Breast epithelium (tissue), 4 donors: ENCODE measurements at regions not wholly inside any gene's neighbourhood (a gene's known extent, or its start where the extent isn't known, plus 50 kb on each side); places are given as distances from the start of the nearest gene placed in this dataset.

Experiments
- DNase-seq, 2 donors: peaks; one replicate each; pipeline ENCODE4 v3.0.0-alpha.2; 2019; ENCODE audit warnings: low spot score in 2 of 2
- H3K27ac ChIP-seq, 2 donors: fragments of 200-600 bp; sonication (generic) in 1 of 2; one replicate each; pipeline ENCODE4 v1.5.1; 2016 to 2019; ENCODE audit warnings: mild to moderate bottlenecking in 1 of 2
- H3K27me3 ChIP-seq, 2 donors: fragments of 200-600 bp; sonication (generic) in 1 of 2; one replicate each; pipeline versions ENCODE4 v1.5.1 to v1.6.0; 2017 to 2019; ENCODE audit warnings: control low read depth in 1 of 2, mild to moderate bottlenecking in 1 of 2
- H3K36me3 ChIP-seq: fragments of 200-600 bp; one replicate; pipeline ENCODE4 v1.5.1; 2019
- H3K4me1 ChIP-seq, 2 donors: fragments of 200-600 bp; sonication (generic); one replicate each; pipeline ENCODE4 v1.5.1; 2016 to 2019; ENCODE audit warnings: control low read depth in 1 of 2
- H3K4me3 ChIP-seq, 3 donors: fragments of 200-600 bp; sonication (generic); 1 replicate in 2 of 3; 2 replicates in 1 of 3; pipeline ENCODE4 v1.5.1; 2016 to 2019; ENCODE audit warnings: mild to moderate bottlenecking in 3 of 3, moderate library complexity in 2 of 3
- H3K9me3 ChIP-seq, 2 donors: fragments of 200-600 bp; sonication (generic) in 1 of 2; one replicate each; pipeline ENCODE4 v1.5.1; 2016 to 2019; ENCODE audit warnings: control low read depth in 1 of 2
- POLR2A ChIP-seq: fragments of 450-650 bp; IDR thresholded peaks from one replicate; pipeline ENCODE4 v1.6.1; 2016; ENCODE audit warnings: antibody characterized with exemption, mild to moderate bottlenecking, moderate library complexity
- POLR2AphosphoS5 ChIP-seq, 3 donors: sonication (generic); formaldehyde crosslinking; IDR thresholded peaks; one replicate each; pipeline ENCODE4 v1.6.1; 2017; ENCODE audit warnings: antibody characterized with exemption in 3 of 3
- intact Hi-C: fragments of 100-400 bp; cut with DNase I; formaldehyde crosslinking; loops from one replicate; pipeline ENCODE4 v1.15.1; 2023; ENCODE audit warnings: low total_unique reads
- TF ChIP-seq, protein P1 (sequence below), 3 donors: fragments of 450-650 bp; IDR thresholded peaks; one replicate each; pipeline ENCODE4 v1.5.1; 2016 to 2017; ENCODE audit warnings: antibody characterized with exemption in 3 of 3, mild to moderate bottlenecking in 3 of 3, moderate library complexity in 3 of 3

DNA sequence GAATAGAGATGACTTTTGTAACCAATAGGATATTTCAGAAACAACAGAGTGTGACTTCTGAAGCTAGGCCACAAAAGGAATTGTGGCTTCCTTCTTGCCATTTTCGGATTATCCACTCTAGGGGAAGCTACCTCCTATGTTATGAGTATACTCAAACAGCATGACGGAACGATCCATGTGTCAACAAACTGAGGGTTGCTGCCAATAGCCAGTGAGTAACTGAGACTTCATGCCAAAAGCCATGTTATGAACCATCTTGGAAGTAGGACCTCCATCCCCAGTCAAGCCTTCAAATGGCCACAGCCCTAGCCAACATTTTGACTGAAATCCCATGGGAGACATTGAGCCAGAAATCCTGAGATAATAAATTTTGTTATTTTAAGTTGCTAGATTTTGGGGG lies 69.0 kb upstream of the IL6 start:
- Histone ChIP-seq H3K36me3 (no peaks in the 10 kb centered on the region), H3K27ac (no peak overlapping the region), H3K4me1 (peaks cover 0 to 3% of the 10 kb centered on the region in 2 donors), H3K27me3 (no peaks in the 10 kb centered on the region), H3K4me3 (no peak overlapping the region), H3K9me3 (no peaks in the 10 kb centered on the region)
- DNase-seq: no peak
- intact Hi-C loops: no loop called here
- TF ChIP-seq POLR2AphosphoS5 (IDR thresholded peaks at IDR 0.05) (no peak), POLR2A (no peak)
- TF ChIP-seq, protein P1, sequence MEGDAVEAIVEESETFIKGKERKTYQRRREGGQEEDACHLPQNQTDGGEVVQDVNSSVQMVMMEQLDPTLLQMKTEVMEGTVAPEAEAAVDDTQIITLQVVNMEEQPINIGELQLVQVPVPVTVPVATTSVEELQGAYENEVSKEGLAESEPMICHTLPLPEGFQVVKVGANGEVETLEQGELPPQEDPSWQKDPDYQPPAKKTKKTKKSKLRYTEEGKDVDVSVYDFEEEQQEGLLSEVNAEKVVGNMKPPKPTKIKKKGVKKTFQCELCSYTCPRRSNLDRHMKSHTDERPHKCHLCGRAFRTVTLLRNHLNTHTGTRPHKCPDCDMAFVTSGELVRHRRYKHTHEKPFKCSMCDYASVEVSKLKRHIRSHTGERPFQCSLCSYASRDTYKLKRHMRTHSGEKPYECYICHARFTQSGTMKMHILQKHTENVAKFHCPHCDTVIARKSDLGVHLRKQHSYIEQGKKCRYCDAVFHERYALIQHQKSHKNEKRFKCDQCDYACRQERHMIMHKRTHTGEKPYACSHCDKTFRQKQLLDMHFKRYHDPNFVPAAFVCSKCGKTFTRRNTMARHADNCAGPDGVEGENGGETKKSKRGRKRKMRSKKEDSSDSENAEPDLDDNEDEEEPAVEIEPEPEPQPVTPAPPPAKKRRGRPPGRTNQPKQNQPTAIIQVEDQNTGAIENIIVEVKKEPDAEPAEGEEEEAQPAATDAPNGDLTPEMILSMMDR (IDR thresholded peaks at IDR 0.05): no peak

DNA sequence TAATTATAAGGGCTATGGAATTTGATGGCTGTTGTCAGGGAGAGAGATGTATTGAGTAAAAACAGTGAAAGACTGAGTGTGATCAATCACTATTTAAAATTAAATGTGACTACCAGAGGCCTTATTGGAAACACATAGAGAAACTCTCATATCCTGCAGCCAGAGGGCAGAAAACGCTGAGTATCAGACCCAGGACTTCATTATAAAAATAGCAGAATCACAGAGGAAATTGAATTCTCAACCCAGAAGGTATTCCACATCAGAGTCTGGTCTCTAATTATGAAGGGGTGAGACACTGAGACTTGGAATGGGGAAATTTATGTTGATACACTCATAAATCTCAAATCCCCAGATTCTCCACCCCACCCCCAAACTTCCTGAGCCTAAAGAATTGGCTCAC lies 69.5 kb upstream of the IL6 start:
- Histone ChIP-seq H3K4me3 (no peak overlapping the region), H3K27me3 (no peaks in the 10 kb centered on the region), H3K27ac (no peak overlapping the region), H3K9me3 (no peaks in the 10 kb centered on the region), H3K36me3 (no peaks in the 10 kb centered on the region), H3K4me1 (peaks cover 0 to 3% of the 10 kb centered on the region in 2 donors)
- DNase-seq: no peak
- intact Hi-C loops: no loop called here
- TF ChIP-seq POLR2AphosphoS5 (IDR thresholded peaks at IDR 0.05) (no peak), POLR2A (no peak)
- TF ChIP-seq, protein P1 (IDR thresholded peaks at IDR 0.05): no peak

DNA sequence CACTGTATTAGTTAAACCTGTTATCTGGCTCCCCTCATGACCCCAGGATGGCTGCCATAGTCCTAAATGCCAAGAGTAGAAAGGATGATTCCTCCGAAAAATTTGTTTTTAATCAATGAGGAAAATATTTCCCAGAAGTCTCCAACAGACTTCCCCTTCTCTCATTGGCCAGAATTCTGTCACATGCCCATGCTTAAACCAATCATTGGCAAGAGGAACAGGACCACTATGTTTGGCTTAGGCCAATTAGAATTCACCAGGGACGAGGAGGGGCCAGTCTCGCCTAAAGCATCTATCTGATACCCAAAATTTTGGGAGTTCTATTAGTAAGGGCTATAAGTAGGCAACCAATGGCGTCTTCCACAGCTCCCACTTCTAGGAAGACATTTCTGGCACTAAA lies 71.2 kb upstream of the IL6 start:
- intact Hi-C loops: no loop called here
- H3K27me3 ChIP-seq: no peaks in the 10 kb centered on the region
- H3K27ac ChIP-seq: no peak overlapping the region
- H3K9me3 ChIP-seq: no peaks in the 10 kb centered on the region
- no peak for DNase-seq
- H3K4me1 ChIP-seq: peaks cover 0 to 3% of the 10 kb centered on the region in 2 donors
- no peaks in the 10 kb centered on the region for H3K36me3 ChIP-seq
- TF ChIP-seq POLR2AphosphoS5 (IDR thresholded peaks at IDR 0.05) (no peak), POLR2A (no peak)
- TF ChIP-seq, protein P1 (IDR thresholded peaks at IDR 0.05): no peak
- H3K4me3 ChIP-seq: no peak overlapping the region

DNA sequence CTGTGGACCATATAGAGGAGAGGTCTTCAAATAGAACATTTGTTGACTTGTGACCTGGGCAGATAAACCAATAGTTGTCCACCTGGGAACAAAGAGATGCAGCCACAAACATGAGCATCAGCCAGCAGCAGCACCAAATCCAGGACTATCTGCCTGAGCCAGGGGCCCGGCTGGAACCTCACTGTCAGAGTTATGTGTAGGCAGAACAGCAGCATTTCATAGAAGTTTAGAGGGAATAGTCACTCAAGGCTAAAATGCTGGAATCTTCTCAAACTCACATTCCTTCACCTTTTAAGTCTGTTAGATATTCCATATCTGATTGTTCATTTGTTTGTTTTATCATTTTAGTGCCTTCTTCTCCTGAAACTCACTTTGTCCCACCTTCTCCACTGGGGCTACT lies 72.2 kb upstream of the IL6 start:
- TF ChIP-seq, protein P1 (IDR thresholded peaks at IDR 0.05): no peak
- TF ChIP-seq POLR2AphosphoS5 (IDR thresholded peaks at IDR 0.05) (no peak), POLR2A (no peak)
- Histone ChIP-seq H3K27me3 (no peaks in the 10 kb centered on the region), H3K4me1 (peaks cover 0 to 3% of the 10 kb centered on the region in 2 donors), H3K36me3 (no peaks in the 10 kb centered on the region), H3K4me3 (no peak overlapping the region), H3K9me3 (no peaks in the 10 kb centered on the region), H3K27ac (no peak overlapping the region)
- intact Hi-C loops: no loop called here
- DNase-seq: no peak

DNA sequence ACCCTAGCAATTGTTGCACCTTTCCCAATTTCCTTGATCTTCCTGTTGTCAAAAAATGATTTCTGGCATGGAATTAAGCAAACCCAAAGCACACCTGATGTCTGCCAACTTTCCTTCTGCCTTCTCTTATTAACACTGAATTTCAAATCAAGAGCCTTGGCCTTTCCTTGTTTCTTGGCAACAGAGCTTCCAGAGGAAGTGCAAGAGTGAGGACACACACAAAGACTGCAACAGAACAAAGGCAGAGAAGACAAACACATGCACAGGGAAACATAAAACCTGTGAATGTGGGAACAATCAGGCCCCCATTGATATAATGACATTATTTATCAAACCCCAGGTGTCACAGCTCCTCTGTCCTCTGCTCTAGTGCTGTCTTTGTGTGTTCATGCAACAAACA lies 73.0 kb upstream of the IL6 start:
- no peak overlapping the region for H3K4me3 ChIP-seq
- peaks cover 0 to 3% of the 10 kb centered on the region in 2 donors for H3K4me1 ChIP-seq
- no peaks in the 10 kb centered on the region for H3K27me3 ChIP-seq
- no peaks in the 10 kb centered on the region for H3K9me3 ChIP-seq
- H3K36me3 ChIP-seq: no peaks in the 10 kb centered on the region
- no peak for TF ChIP-seq POLR2AphosphoS5 (IDR thresholded peaks at IDR 0.05)
- TF ChIP-seq, protein P1 (IDR thresholded peaks at IDR 0.05): no peak
- no peak for TF ChIP-seq POLR2A
- DNase-seq: no peak
- no peak overlapping the region for H3K27ac ChIP-seq
- intact Hi-C loops: no loop called here
